Activated gamma-delta T cell (primary cell): ENCODE measurements at regions not wholly inside any gene's neighbourhood (a gene's known extent, or its start where the extent isn't known, plus 50 kb on each side); places are given as distances from the start of the nearest gene placed in this dataset.

ENCODE experiments used
- DNase-seq: peaks from one replicate; lab custom pipeline; 2025; lab: John Stamatoyannopoulos, UW

- no peak for DNase-seq
Observed at GRCh38 chr6:164214066-164214465, 799.5 kb downstream of the QKI start.

GRCh38 chr6:164211254-164211653, 796.7 kb downstream of the QKI start:
- no peak for DNase-seq

GRCh38 chr6:164210783-164211182, 796.3 kb downstream of the QKI start:
- DNase-seq, result no peak

- DNase-seq, result no peak
Observed at GRCh38 chr6:164210323-164210722, 795.8 kb downstream of the QKI start.

- no peak for DNase-seq
Observed at GRCh38 chr6:164208371-164208770, 793.9 kb downstream of the QKI start.

- no peak for DNase-seq
Observed at GRCh38 chr6:164206807-164207423, 792.4 kb downstream of the QKI start.

GRCh38 chr6:164200071-164200470, 785.6 kb downstream of the QKI start:
- no peak for DNase-seq

GRCh38 chr6:164195942-164196281, 781.4 kb downstream of the QKI start:
- DNase-seq, result no peak

GRCh38 chr6:164195278-164195941, 780.9 kb downstream of the QKI start:
- DNase-seq, result no peak

- no peak for DNase-seq
Observed at GRCh38 chr6:164188861-164189260, 774.3 kb downstream of the QKI start.

GRCh38 chr6:164185471-164185871, 771.0 kb downstream of the QKI start:
- no peak for DNase-seq

- DNase-seq, result no peak
Observed at GRCh38 chr6:164184410-164184809, 769.9 kb downstream of the QKI start.

GRCh38 chr6:164183556-164184123, 769.1 kb downstream of the QKI start:
- no peak for DNase-seq

GRCh38 chr6:164178679-164179332, 764.3 kb downstream of the QKI start:
- DNase-seq, result no peak

GRCh38 chr6:164169355-164169754, 754.8 kb downstream of the QKI start:
- DNase-seq, result no peak

GRCh38 chr6:164168595-164168994, 754.1 kb downstream of the QKI start:
- DNase-seq, result no peak

- DNase-seq, result no peak
Observed at GRCh38 chr6:164167873-164168405, 753.4 kb downstream of the QKI start.

GRCh38 chr6:164166996-164167395, 752.5 kb downstream of the QKI start:
- DNase-seq, result no peak

GRCh38 chr6:164166515-164166914, 752.0 kb downstream of the QKI start:
- no peak for DNase-seq

- no peak for DNase-seq
Observed at GRCh38 chr6:164164876-164165275, 750.4 kb downstream of the QKI start.

GRCh38 chr6:164163239-164163638, 748.7 kb downstream of the QKI start:
- DNase-seq, result no peak

- DNase-seq, result no peak
Observed at GRCh38 chr6:164159061-164159460, 744.5 kb downstream of the QKI start.

- no peak for DNase-seq
Observed at GRCh38 chr6:164154588-164154987, 740.1 kb downstream of the QKI start.
